ENCODE measurements at regions not wholly inside any gene's neighbourhood (a gene's known extent, or its start where the extent isn't known, plus 50 kb on each side); places are given as distances from the start of the nearest gene placed in this dataset.

- H3K36me3 Mint-ChIP-seq, result no peaks in the 10 kb centered on the region
- no peaks in the 10 kb centered on the region for H3K27me3 Mint-ChIP-seq
- no peak for TF ChIP-seq CTCF (conservative IDR thresholded peaks at IDR 0.05)
- no peak overlapping the region for H3K4me3 Mint-ChIP-seq
- no peak for DNase-seq (ENCODE audit: extremely low spot score, unreplicated experiment)
- no peaks in the 10 kb centered on the region for H3K9me3 Mint-ChIP-seq
- H3K27ac Mint-ChIP-seq, result no peak overlapping the region
- H3K4me1 Mint-ChIP-seq (ENCODE audit: unreplicated experiment), result no peaks in the 10 kb centered on the region
Observed at GRCh38 chr13:34857558-34858325, 84.3 kb upstream of the NBEA start.

GRCh38 chr13:34862311-34862710 is 79.8 kb upstream of the NBEA start:
- H3K4me3 Mint-ChIP-seq, result no peak overlapping the region
- peaks cover 12% of the 10 kb centered on the region for H3K4me1 Mint-ChIP-seq (ENCODE audit: unreplicated experiment)
- no peak overlapping the region for H3K27ac Mint-ChIP-seq
- H3K27me3 Mint-ChIP-seq, result no peaks in the 10 kb centered on the region
- DNase-seq (ENCODE audit: extremely low spot score, unreplicated experiment), result no peak
- H3K36me3 Mint-ChIP-seq, result no peaks in the 10 kb centered on the region
- H3K9me3 Mint-ChIP-seq, result peaks cover 5% of the 10 kb centered on the region
- TF ChIP-seq CTCF (conservative IDR thresholded peaks at IDR 0.05), result no peak

- Mint-ChIP-seq H3K36me3 (no peaks in the 10 kb centered on the region), H3K27ac (no peak overlapping the region), H3K9me3 (peaks cover 5% of the 10 kb centered on the region), H3K4me3 (no peak overlapping the region), H3K4me1 (ENCODE audit: unreplicated experiment) (peaks cover 16% of the 10 kb centered on the region), H3K27me3 (no peaks in the 10 kb centered on the region)
- no peak for TF ChIP-seq CTCF (conservative IDR thresholded peaks at IDR 0.05)
- no peak for DNase-seq (ENCODE audit: extremely low spot score, unreplicated experiment)
Observed at GRCh38 chr13:34862716-34863115, 79.4 kb upstream of the NBEA start.

GRCh38 chr13:34863360-34864135 is 78.5 kb upstream of the NBEA start:
- H3K36me3 Mint-ChIP-seq, result no peaks in the 10 kb centered on the region
- peaks cover 5% of the 10 kb centered on the region for H3K9me3 Mint-ChIP-seq
- peaks cover 24% of the 10 kb centered on the region for H3K4me1 Mint-ChIP-seq (ENCODE audit: unreplicated experiment)
- no peak overlapping the region for H3K4me3 Mint-ChIP-seq
- H3K27me3 Mint-ChIP-seq, result no peaks in the 10 kb centered on the region
- DNase-seq (ENCODE audit: extremely low spot score, unreplicated experiment), result no peak
- TF ChIP-seq CTCF (conservative IDR thresholded peaks at IDR 0.05), result no peak
- H3K27ac Mint-ChIP-seq, result peak overlapping the region; percentile 20

GRCh38 chr13:34864671-34865070 is 77.4 kb upstream of the NBEA start:
- H3K36me3 Mint-ChIP-seq, result no peaks in the 10 kb centered on the region
- no peak for DNase-seq (ENCODE audit: extremely low spot score, unreplicated experiment)
- H3K27me3 Mint-ChIP-seq, result no peaks in the 10 kb centered on the region
- H3K27ac Mint-ChIP-seq, result no peak overlapping the region
- peaks cover 5% of the 10 kb centered on the region for H3K9me3 Mint-ChIP-seq
- peaks cover 25% of the 10 kb centered on the region for H3K4me1 Mint-ChIP-seq (ENCODE audit: unreplicated experiment)
- H3K4me3 Mint-ChIP-seq, result no peak overlapping the region
- no peak for TF ChIP-seq CTCF (conservative IDR thresholded peaks at IDR 0.05)
